NCI-H187 treated with DMSO at 0.1 percent for 48 hours (cell line): ENCODE measurements at regions not wholly inside any gene's neighbourhood (a gene's known extent, or its start where the extent isn't known, plus 50 kb on each side); places are given as distances from the start of the nearest gene placed in this dataset.

Source experiments
- DNase-seq: peaks from one replicate; lab custom pipeline; 2025; lab: John Stamatoyannopoulos, UW

GRCh38 chr10:64506963-64507362 lies 985.8 kb downstream of the REEP3 start:
- no peak for DNase-seq

GRCh38 chr10:64507651-64508028 lies 986.4 kb downstream of the REEP3 start:
- DNase-seq, result no peak

GRCh38 chr10:64508029-64508661 lies 986.9 kb downstream of the REEP3 start:
- no peak for DNase-seq

- DNase-seq, result no peak
Measured at GRCh38 chr10:64515970-64516699, 994.9 kb downstream of the REEP3 start.

GRCh38 chr10:64518456-64518855 lies 997.3 kb downstream of the REEP3 start:
- no peak for DNase-seq

GRCh38 chr10:64519427-64519826 lies 998.2 kb downstream of the REEP3 start:
- no peak for DNase-seq

GRCh38 chr10:64519831-64520230 lies 998.6 kb downstream of the REEP3 start:
- DNase-seq, result no peak

GRCh38 chr10:64523065-64523759 lies 1002.0 kb downstream of the REEP3 start:
- DNase-seq, result no peak

GRCh38 chr10:64528294-64529002 lies 1007.2 kb downstream of the REEP3 start:
- DNase-seq, result no peak

- DNase-seq, result no peak
Measured at GRCh38 chr10:64529003-64529350, 1007.8 kb downstream of the REEP3 start.

- DNase-seq, result no peak
Measured at GRCh38 chr10:64534616-64535015, 1013.4 kb downstream of the REEP3 start.

- no peak for DNase-seq
Measured at GRCh38 chr10:64535131-64535867, 1014.1 kb downstream of the REEP3 start.

- DNase-seq, result no peak
Measured at GRCh38 chr10:64537112-64537511, 1015.9 kb downstream of the REEP3 start.

- DNase-seq, result no peak
Measured at GRCh38 chr10:64537928-64538327, 1016.7 kb downstream of the REEP3 start.

- no peak for DNase-seq
Measured at GRCh38 chr10:64546073-64546472, 1024.9 kb downstream of the REEP3 start.

GRCh38 chr10:64547168-64547567 lies 1026.0 kb downstream of the REEP3 start:
- no peak for DNase-seq

GRCh38 chr10:64555666-64556065 lies 1034.5 kb downstream of the REEP3 start:
- DNase-seq, result no peak

GRCh38 chr10:64558094-64558835 lies 1037.1 kb downstream of the REEP3 start:
- DNase-seq, result no peak

- no peak for DNase-seq
Measured at GRCh38 chr10:64571056-64571455, 1049.9 kb downstream of the REEP3 start.

- DNase-seq, result no peak
Measured at GRCh38 chr10:64573623-64574325, 1052.6 kb downstream of the REEP3 start.

- no peak for DNase-seq
Measured at GRCh38 chr10:64574371-64574770, 1053.2 kb downstream of the REEP3 start.
